H1 (cell line): ENCODE measurements at regions not wholly inside any gene's neighbourhood (a gene's known extent, or its start where the extent isn't known, plus 50 kb on each side); places are given as distances from the start of the nearest gene placed in this dataset.

Experiments
- CHD2 ChIP-seq: IDR thresholded peaks from 2 replicates; pipeline ENCODE4 v1.6.1; 2012; ENCODE audit warnings: low read length, improper control_type of control experiment
- CHD7 ChIP-seq: fragments of 300-600 bp; sonication (generic); IDR thresholded peaks from 2 replicates; pipeline ENCODE4 v1.7.1; 2012; ENCODE audit warnings: low read length, moderate library complexity, mild to moderate bottlenecking, inconsistent platforms; ENCODE audit not compliant: insufficient replicate concordance
- CTCF ChIP-seq, 3 experiments: IDR thresholded peaks; 1 replicate in 2 of 3; 2 replicates in 1 of 3; pipeline versions ENCODE4 v1.5.1 to v1.6.1; 2011; ENCODE audit warnings: low read length in 3 of 3, mild to moderate bottlenecking in 3 of 3, inconsistent platforms in 2 of 3, low read depth in 1 of 3, moderate library complexity in 1 of 3; ENCODE audit not compliant: insufficient read depth in 1 of 3; ENCODE audit errors: control extremely low read depth in 1 of 3
- EGR1 ChIP-seq: IDR thresholded peaks from 2 replicates; pipeline ENCODE4 v1.6.1; 2011; ENCODE audit warnings: low read depth, low read length, borderline replicate concordance
- EZH2 ChIP-seq: fragments of 200-600 bp; sonication (generic); IDR thresholded peaks from 2 replicates; pipeline ENCODE4 v1.7.1; 2012; ENCODE audit warnings: low read depth, mild to moderate bottlenecking, moderate library complexity, low read length, inconsistent platforms; ENCODE audit not compliant: severe bottlenecking
- GTF2F1 ChIP-seq: IDR thresholded peaks from 2 replicates; pipeline ENCODE4 v1.6.1; 2012; ENCODE audit warnings: low read depth, low read length, improper control_type of control experiment, borderline replicate concordance
- MAFK ChIP-seq: IDR thresholded peaks from 2 replicates; pipeline ENCODE4 v1.6.1; 2012; ENCODE audit warnings: low read depth, mild to moderate bottlenecking, improper control_type of control experiment, low read length
- MAX ChIP-seq: IDR thresholded peaks from 2 replicates; pipeline ENCODE4 v1.6.1; 2012; ENCODE audit warnings: inconsistent platforms
- RAD21 ChIP-seq, 2 experiments: IDR thresholded peaks in 1 of 2; conservative IDR thresholded peaks in 1 of 2; 2 replicates each; pipeline ENCODE4 v1.6.1; 2011; ENCODE audit warnings: low read depth in 2 of 2, low read length in 2 of 2, improper control_type of control experiment in 1 of 2, inconsistent platforms in 1 of 2, mild to moderate bottlenecking in 1 of 2, moderate library complexity in 1 of 2
- SP1 ChIP-seq: IDR thresholded peaks from 2 replicates; pipeline ENCODE4 v1.6.1; 2011; ENCODE audit warnings: low read depth, low read length
- SP2 ChIP-seq: IDR thresholded peaks from 2 replicates; pipeline ENCODE4 v1.6.1; 2012; ENCODE audit warnings: mild to moderate bottlenecking, low read length, inconsistent platforms
- TAF7 ChIP-seq: optimal IDR thresholded peaks from 2 replicates; pipeline ENCODE3; 2011; ENCODE audit warnings: low read depth, mild to moderate bottlenecking, inconsistent platforms, low read length, moderate library complexity, borderline replicate concordance

GRCh38 chr15:52626671-52627369, 52.4 kb downstream of the ATOSA start:
- TF ChIP-seq CTCF (IDR thresholded peaks at IDR 0.05; ENCODE audit: control extremely low read depth in 1 of 3, insufficient read depth in 1 of 3, low read depth in 1 of 3, low read length in 3 of 3) (no peak), MAX (no peak), TAF7 (no peak), CHD2 (no peak), GTF2F1 (no peak), MAFK (no peak), EZH2 (no peak), EGR1 (no peak), SP1 (no peak), CHD7 (no peak), RAD21 (IDR thresholded peaks at IDR 0.05 in 1 of 2, conservative IDR thresholded peaks at IDR 0.05 in 1 of 2; ENCODE audit: low read depth in 2 of 2, low read length in 2 of 2) (no peak), SP2 (no peak)
